GM19025 (cell line): ENCODE measurements at regions not wholly inside any gene's neighbourhood (a gene's known extent, or its start where the extent isn't known, plus 50 kb on each side); places are given as distances from the start of the nearest gene placed in this dataset.

Experiments used
- ATAC-seq: cut with Tn5 transposase; IDR thresholded peaks from one replicate; pipeline ENCODE4 v1.9.1; 2021; ENCODE audit warnings: mild to moderate bottlenecking, low read depth, moderate library complexity; ENCODE audit not compliant: unreplicated experiment

- no peak for ATAC-seq
Measured at GRCh38 chr15:38876621-38877020, 312.0 kb upstream of the RASGRP1 start.

DNA sequence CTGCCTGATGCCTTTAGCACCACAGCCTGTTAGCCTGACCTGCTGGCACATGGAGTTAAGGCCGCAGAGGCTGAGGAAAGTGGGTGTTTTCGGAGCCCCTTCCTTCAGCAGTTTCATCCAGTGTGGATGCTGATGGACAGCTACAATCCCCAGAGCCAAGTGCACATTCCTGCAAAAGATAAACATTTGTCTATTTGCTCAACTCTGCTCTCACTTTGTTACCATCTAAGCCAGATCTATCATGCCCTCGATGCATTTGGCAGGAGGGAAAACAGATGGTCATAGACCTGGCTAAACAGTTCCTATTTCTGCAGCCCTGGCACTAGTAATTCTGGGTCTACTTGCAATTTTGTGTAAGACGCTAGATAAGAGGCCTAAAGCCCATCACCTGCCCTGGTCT lies 312.9 kb upstream of the RASGRP1 start:
- ATAC-seq, result no peak

DNA sequence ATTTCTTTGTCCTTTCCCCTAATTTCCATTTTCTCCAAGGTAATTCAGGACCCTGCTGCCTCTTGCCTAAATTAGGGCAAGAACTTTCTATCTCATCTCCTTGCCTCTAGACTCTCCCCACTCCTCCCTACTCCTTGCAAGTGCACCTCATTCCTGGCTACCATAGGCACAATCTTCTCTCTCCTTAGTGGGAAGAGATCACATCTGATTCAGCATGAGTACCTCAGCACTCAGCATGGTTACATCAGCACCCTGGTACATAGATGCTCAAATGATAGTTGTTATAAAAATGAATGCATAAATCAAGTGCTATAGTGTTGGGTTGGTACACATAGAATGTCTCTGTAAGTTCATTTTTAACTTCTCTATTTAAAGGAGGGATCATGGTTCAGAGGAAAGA lies 313.4 kb upstream of the RASGRP1 start:
- no peak for ATAC-seq

GRCh38 chr15:38878926-38879325 lies 314.3 kb upstream of the RASGRP1 start:
- no peak for ATAC-seq

- no peak for ATAC-seq
Measured at GRCh38 chr15:38879909-38880471, 315.4 kb upstream of the RASGRP1 start.

GRCh38 chr15:38882221-38882620 lies 317.6 kb upstream of the RASGRP1 start:
- ATAC-seq, result no peak

- no peak for ATAC-seq
Measured at GRCh38 chr15:38883987-38884386, 319.4 kb upstream of the RASGRP1 start.

DNA sequence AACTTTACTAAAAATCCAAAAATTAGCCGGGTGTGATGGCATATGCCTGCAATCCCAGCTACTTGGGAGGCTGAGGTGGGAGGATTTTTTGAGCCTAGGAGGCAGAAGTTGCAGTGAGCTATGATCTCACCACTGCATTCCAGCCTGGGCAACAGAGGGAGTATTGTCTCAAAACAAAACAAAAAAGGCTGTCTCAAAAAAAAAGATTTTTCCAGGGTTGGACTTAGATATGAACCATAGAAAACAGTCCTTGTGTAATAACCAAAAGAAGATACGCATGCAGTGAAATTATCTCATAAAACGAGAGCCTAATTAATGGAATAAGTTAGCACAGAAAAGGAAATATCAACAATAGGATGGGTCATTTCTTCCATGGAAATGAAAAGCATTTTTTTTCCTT lies 320.4 kb upstream of the RASGRP1 start:
- ATAC-seq, result no peak

GRCh38 chr15:38885471-38885952 lies 320.9 kb upstream of the RASGRP1 start:
- ATAC-seq, result no peak

GRCh38 chr15:38886315-38887163 lies 321.9 kb upstream of the RASGRP1 start:
- ATAC-seq, result no peak

DNA sequence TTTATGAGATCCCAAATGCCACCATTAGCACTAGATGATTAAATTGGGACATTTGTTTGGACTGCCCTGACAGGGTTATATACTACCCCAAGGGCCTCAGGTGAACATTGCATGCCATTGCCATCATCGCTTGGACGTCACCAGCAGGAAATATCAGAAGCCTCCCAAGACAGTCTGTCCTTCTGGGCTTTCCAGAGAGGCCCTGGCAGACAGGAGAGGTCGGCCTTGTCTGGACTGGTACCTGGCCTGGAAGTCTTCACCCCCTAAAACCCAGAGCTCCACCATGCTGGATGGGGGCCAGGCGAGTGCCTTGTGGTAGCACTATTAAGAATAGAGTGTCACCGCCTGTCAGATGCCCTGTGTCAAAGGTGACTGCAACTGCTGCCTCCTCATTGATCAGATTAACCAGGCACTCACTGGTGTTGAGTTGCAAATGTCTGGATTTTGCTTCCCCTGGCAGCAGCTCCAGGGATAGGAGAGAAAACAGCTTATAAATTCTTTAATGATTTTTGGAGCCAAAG lies 324.1 kb upstream of the RASGRP1 start:
- ATAC-seq, result no peak

GRCh38 chr15:38890194-38890593 lies 325.6 kb upstream of the RASGRP1 start:
- no peak for ATAC-seq

- no peak for ATAC-seq
Measured at GRCh38 chr15:38893925-38894242, 329.3 kb upstream of the RASGRP1 start.

GRCh38 chr15:38894243-38894948 lies 329.8 kb upstream of the RASGRP1 start:
- no peak for ATAC-seq

DNA sequence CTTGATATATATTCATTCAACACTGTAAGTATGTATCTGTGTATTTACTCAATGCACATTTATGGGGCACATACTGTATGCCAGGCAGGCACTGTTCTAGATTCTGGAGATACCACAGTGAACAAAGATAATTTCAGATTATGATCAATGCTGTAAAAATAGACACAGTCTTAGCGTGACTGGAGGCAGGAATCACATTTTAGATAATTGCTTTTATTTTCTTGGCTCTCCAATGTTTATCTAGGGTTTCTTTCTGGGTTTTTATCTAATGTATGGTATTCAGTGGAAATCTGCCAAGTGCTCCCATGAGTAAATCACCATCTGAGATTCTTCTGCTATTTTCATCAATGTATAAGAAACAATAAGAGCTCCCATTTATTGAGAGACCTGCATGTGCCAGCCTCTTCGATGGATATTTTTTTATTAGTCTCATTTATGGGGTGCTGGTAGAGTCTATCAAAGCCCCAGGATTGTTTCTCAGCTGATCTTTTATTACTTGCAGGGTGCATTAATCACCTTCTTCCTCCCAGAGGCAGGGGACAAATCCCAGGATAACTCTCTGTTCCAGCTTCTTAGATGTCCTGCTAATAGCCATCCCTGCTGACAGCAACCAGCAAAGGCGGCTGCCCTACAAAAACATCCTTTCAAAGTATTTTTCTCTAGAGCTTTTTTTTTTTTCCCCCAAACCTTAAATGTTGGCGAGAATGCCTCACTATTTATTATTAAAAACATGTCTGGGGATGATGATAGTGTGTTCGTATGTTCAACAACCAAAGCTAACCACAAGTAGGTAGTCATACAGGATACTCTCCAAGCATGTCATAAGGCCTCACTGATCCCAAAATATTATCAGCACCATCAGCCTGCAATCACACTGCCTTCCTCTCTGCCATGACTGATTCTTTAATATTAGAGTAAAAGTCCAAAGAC lies 331.0 kb upstream of the RASGRP1 start:
- ATAC-seq, result no peak

DNA sequence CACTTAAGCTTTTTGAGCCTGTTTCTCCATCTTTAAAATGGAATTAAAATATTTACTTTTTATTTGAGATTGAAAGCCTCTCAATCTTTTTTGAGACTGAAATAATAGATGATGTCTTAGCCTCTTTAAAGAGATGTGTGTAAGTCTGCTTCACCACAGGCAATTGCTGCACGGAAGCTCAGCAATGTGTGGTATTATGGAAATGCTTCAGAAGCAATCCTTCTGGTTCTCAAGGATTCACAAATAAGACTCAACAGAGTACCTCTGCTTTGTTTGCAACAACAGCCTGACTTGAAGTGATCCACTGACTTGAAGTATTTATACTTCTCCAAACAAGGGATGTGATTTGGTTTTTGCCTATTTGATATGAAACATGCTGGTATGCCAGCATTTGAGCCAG lies 332.0 kb upstream of the RASGRP1 start:
- ATAC-seq, result no peak

- no peak for ATAC-seq
Measured at GRCh38 chr15:38897551-38897950, 332.9 kb upstream of the RASGRP1 start.

GRCh38 chr15:38898236-38898635 lies 333.6 kb upstream of the RASGRP1 start:
- ATAC-seq, result no peak

DNA sequence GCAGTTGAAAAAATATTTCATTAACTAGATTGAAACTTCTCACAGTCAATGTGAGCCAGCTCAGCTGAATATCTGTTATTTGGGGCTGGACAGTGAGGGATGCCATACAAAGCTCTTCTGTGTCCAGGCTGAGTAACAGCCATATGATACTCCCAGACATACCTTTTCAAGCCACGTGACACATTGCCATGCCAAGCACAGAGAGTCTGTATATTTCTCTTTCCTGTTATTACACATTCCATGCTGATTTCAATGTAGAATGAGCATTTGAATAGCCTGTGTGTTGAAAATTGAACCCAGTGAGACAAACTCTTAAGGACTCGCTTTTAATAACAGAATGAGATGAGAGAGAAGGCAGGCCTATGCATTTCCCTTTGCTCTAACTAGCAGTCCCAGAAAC lies 334.7 kb upstream of the RASGRP1 start:
- ATAC-seq, result no peak

GRCh38 chr15:38904298-38904697 lies 339.7 kb upstream of the RASGRP1 start:
- ATAC-seq, result no peak
